ENCODE measurements at regions not wholly inside any gene's neighbourhood (a gene's known extent, or its start where the extent isn't known, plus 50 kb on each side); places are given as distances from the start of the nearest gene placed in this dataset.

GRCh38 chr4:106671716-106672115 is 303.1 kb upstream of the GIMD1 start:
- H3K27me3 ChIP-seq = no peaks in the 10 kb centered on the region
- TF ChIP-seq EP300 (IDR thresholded peaks at IDR 0.05) (no peak), POLR2AphosphoS5 (IDR thresholded peaks at IDR 0.05) (no peak), POLR2A (IDR thresholded peaks at IDR 0.05) (no peak)
- TF ChIP-seq, protein P1, sequence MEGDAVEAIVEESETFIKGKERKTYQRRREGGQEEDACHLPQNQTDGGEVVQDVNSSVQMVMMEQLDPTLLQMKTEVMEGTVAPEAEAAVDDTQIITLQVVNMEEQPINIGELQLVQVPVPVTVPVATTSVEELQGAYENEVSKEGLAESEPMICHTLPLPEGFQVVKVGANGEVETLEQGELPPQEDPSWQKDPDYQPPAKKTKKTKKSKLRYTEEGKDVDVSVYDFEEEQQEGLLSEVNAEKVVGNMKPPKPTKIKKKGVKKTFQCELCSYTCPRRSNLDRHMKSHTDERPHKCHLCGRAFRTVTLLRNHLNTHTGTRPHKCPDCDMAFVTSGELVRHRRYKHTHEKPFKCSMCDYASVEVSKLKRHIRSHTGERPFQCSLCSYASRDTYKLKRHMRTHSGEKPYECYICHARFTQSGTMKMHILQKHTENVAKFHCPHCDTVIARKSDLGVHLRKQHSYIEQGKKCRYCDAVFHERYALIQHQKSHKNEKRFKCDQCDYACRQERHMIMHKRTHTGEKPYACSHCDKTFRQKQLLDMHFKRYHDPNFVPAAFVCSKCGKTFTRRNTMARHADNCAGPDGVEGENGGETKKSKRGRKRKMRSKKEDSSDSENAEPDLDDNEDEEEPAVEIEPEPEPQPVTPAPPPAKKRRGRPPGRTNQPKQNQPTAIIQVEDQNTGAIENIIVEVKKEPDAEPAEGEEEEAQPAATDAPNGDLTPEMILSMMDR (IDR thresholded peaks at IDR 0.05) = no peak
- WGBS, 2 donors (ENCODE audit: low coverage in 1 of 2) = 29 to 42% methylated on average over 1 of the region's 1 CpG
- ATAC-seq = no peak
- peaks cover 0 to 6% (median 0%) of the 10 kb centered on the region in 3 donors for H3K9me3 ChIP-seq
- H3K4me1 ChIP-seq = no peaks in the 10 kb centered on the region
- H3K36me3 ChIP-seq = no peaks in the 10 kb centered on the region
- H3K4me3 ChIP-seq = no peak overlapping the region
- no peak overlapping the region for H3K27ac ChIP-seq

DNA sequence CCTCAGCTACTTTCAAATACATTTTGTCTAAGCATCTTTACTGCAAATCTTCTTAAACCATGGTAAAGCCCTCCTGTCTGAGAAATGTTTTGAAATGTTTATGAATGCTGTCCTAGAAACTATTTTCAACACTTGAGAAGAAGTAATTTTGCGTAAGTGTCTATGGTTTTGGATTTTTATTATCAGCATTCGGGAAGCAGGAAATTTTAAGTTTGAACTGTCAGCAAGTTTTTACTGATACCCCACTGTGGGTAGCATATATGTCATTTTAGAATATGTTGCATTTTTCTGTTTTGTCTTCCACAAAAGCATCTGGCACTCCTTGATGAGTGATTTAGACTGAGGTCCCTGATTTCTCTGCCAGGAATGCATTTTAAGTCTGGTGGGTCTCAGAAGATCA is 302.4 kb upstream of the GIMD1 start:
- Histone ChIP-seq H3K36me3 (no peaks in the 10 kb centered on the region), H3K27me3 (no peaks in the 10 kb centered on the region), H3K9me3 (peaks cover 0 to 6% (median 0%) of the 10 kb centered on the region in 3 donors), H3K4me3 (no peak overlapping the region), H3K27ac (no peak overlapping the region), H3K4me1 (no peaks in the 10 kb centered on the region)
- no peak for ATAC-seq
- no peak for TF ChIP-seq POLR2AphosphoS5 (IDR thresholded peaks at IDR 0.05)
- no peak for TF ChIP-seq POLR2A (IDR thresholded peaks at IDR 0.05)
- no peak for TF ChIP-seq EP300 (IDR thresholded peaks at IDR 0.05)
- TF ChIP-seq, protein P1 (IDR thresholded peaks at IDR 0.05) = no peak
- 16 to 44% methylated on average over 2 of the region's 2 CpGs for WGBS, 2 donors (ENCODE audit: low coverage in 1 of 2)

DNA sequence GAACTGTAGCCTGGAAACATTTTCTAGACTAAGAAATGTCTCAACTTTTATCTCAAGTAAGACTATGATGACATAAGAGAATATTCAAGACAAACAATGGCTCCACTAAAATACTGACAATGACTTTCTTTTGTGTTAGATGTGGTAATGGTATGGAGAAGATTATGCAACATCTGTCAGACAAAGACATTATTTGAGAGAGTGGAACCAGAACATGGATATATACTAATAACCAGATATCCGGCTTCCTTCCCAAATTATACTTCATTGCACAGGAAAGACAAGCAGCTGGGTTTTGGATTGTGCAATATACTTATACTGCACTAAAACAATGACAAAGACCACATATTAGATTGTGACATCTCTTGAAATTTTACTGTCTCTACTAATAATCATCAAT is 290.8 kb upstream of the GIMD1 start:
- peak; percentile 25 for ATAC-seq
- 58 to 74% methylated on average over 1 of the region's 1 CpG for WGBS, 2 donors (ENCODE audit: low coverage in 1 of 2)
- H3K27ac ChIP-seq = no peak overlapping the region
- H3K4me3 ChIP-seq = no peak overlapping the region
- TF ChIP-seq, protein P1 (IDR thresholded peaks at IDR 0.05) = no peak
- no peaks in the 10 kb centered on the region for H3K4me1 ChIP-seq
- H3K9me3 ChIP-seq = no peaks in the 10 kb centered on the region
- H3K36me3 ChIP-seq = no peaks in the 10 kb centered on the region
- H3K27me3 ChIP-seq = no peaks in the 10 kb centered on the region

DNA sequence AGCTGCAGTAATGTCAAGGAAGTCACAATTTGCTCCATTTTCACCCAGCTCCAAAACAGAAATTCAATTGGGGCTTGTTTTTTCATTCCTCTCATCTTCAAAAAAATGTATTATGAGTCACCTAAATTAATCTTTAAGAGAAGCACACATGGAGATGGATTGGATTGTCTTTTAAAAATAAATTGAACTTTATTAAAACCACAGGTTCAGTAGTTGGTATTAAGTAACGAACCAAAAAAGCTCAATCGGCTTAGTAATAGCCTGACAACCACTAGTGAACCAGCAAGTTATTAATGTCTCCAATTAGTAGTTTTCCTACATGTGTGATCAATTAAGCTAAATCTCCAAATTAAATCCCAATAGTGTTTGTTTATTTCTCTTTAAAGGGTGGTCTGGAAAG is 283.5 kb upstream of the GIMD1 start:
- 92 to 93% methylated on average over 2 of the region's 2 CpGs for WGBS, 2 donors (ENCODE audit: low coverage in 1 of 2)
- no peak overlapping the region for H3K27ac ChIP-seq
- H3K9me3 ChIP-seq = no peaks in the 10 kb centered on the region
- H3K27me3 ChIP-seq = no peaks in the 10 kb centered on the region
- TF ChIP-seq, protein P1 (IDR thresholded peaks at IDR 0.05) = no peak
- H3K36me3 ChIP-seq = no peaks in the 10 kb centered on the region
- H3K4me1 ChIP-seq = no peaks in the 10 kb centered on the region
- ATAC-seq = no peak
- H3K4me3 ChIP-seq = no peak overlapping the region

GRCh38 chr4:106650701-106651100 is 282.1 kb upstream of the GIMD1 start:
- Histone ChIP-seq H3K36me3 (no peaks in the 10 kb centered on the region), H3K9me3 (no peaks in the 10 kb centered on the region), H3K27me3 (no peaks in the 10 kb centered on the region), H3K27ac (no peak overlapping the region), H3K4me1 (no peaks in the 10 kb centered on the region), H3K4me3 (no peak overlapping the region)
- ATAC-seq = no peak
- no peak for TF ChIP-seq POLR2A (IDR thresholded peaks at IDR 0.05)
- TF ChIP-seq, protein P1 (IDR thresholded peaks at IDR 0.05) = no peak
- TF ChIP-seq EP300 (IDR thresholded peaks at IDR 0.05) = no peak
- no peak for TF ChIP-seq POLR2AphosphoS5 (IDR thresholded peaks at IDR 0.05)
- 30% methylated on average over 1 of the region's 1 CpG; no CpG with 5 or more reads in 1 of the 2 donors for WGBS, 2 donors (ENCODE audit: low coverage in 1 of 2)
